Neutrophil (primary cell): ENCODE measurements at regions not wholly inside any gene's neighbourhood (a gene's known extent, or its start where the extent isn't known, plus 50 kb on each side); places are given as distances from the start of the nearest gene placed in this dataset.
A peak's percentile ranks its signal among the peaks of the same experiment; 100 is the strongest.

ENCODE experiments used
- H3K27ac ChIP-seq: fragments of 200-600 bp; sonication (generic); 2 replicates; pipeline ENCODE4 v1.5.1; 2016; ENCODE audit warnings: mild to moderate bottlenecking, moderate library complexity
- H3K27me3 ChIP-seq: fragments of 200-600 bp; sonication (generic); 2 replicates; pipeline ENCODE4 v1.6.0; 2016; ENCODE audit warnings: mild to moderate bottlenecking
- H3K36me3 ChIP-seq: fragments of 200-600 bp; sonication (generic); 2 replicates; pipeline ENCODE4 v1.5.1; 2017
- H3K4me1 ChIP-seq, 2 experiments: fragments of 200-600 bp in 1 of 2; sonication (generic) in 1 of 2; 1 replicate in 1 of 2; 2 replicates in 1 of 2; pipeline versions ENCODE4 v1.5.1 to v1.6.1; 2013 to 2016; ENCODE audit warnings: low read depth in 1 of 2, low read length in 1 of 2, mild to moderate bottlenecking in 1 of 2, moderate library complexity in 1 of 2; ENCODE audit not compliant: control insufficient read depth in 1 of 2, insufficient read depth in 1 of 2
- H3K4me3 ChIP-seq, 2 experiments: fragments of 200-600 bp in 1 of 2; sonication (generic) in 1 of 2; 1 replicate in 1 of 2; 2 replicates in 1 of 2; pipeline ENCODE4 v1.5.1; 2013 to 2016; ENCODE audit warnings: low read depth in 1 of 2, low read length in 1 of 2, mild to moderate bottlenecking in 1 of 2, moderate library complexity in 1 of 2
- H3K9me3 ChIP-seq: fragments of 200-600 bp; sonication (generic); 2 replicates; pipeline ENCODE4 v1.5.1; 2016
- CTCF ChIP-seq: fragments of 200-600 bp; sonication (generic); IDR thresholded peaks from 2 replicates; pipeline ENCODE4 v1.5.1; 2016; ENCODE audit warnings: antibody characterized with exemption

- Histone ChIP-seq H3K9me3 (no peaks in the 10 kb centered on the region), H3K27me3 (no peaks in the 10 kb centered on the region), H3K4me1 (peaks cover 26 to 30% of the 10 kb centered on the region in 2 experiments), H3K27ac (no peak overlapping the region), H3K36me3 (no peaks in the 10 kb centered on the region), H3K4me3 (no peak overlapping the region)
- TF ChIP-seq CTCF, result no peak
Observed at GRCh38 chr4:183825346-183825745, 79.8 kb upstream of the STOX2 start.

DNA sequence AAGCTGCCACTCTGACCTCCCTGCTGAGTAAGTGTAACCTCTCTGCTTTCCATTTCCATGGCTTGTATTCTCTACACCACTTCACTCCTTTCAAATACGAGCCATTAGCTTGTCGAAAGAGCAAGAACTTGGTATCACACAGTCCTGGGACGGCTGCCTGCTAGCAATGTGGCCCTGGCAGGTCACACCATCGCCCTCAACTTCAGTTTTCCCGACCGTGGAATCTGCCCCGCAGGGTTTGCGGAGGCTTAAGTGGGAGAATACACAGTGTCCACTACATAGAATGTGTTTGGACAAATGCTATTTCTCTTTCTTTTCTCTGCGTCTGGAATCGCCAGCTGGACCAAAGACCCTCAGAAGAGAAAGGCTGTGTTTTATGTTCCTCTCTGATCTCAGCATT is 78.6 kb upstream of the STOX2 start:
- H3K9me3 ChIP-seq, result no peaks in the 10 kb centered on the region
- H3K4me3 ChIP-seq, result no peak overlapping the region
- H3K27me3 ChIP-seq, result no peaks in the 10 kb centered on the region
- no peaks in the 10 kb centered on the region for H3K36me3 ChIP-seq
- TF ChIP-seq CTCF, result no peak
- H3K4me1 ChIP-seq, result peaks cover 37 to 41% of the 10 kb centered on the region in 2 experiments
- H3K27ac ChIP-seq, result no peak overlapping the region

DNA sequence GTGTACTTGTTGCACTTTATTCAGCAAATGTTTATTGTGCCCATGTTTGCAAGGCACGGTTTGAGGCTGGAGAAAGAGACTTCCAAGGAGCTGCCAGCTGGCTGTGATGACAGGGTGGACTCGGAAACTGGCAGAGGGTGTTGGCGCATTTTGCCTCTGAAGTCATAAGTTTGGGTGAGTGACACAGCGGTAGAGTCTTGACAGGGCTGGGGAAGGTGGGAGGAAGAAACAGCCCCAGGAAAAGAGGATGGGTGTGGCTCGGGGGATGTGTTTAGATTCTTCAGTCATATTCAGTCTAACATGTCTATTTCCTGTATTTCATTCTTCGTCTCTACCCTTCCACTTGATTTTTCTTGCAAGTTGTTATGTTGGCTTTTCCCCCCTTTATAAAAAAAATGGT is 77.0 kb upstream of the STOX2 start:
- H3K4me3 ChIP-seq, result peak overlapping the region in 1 of 2 experiments; percentile 21
- H3K27ac ChIP-seq, result peak overlapping the region; percentile 83
- H3K27me3 ChIP-seq, result no peaks in the 10 kb centered on the region
- H3K36me3 ChIP-seq, result no peaks in the 10 kb centered on the region
- TF ChIP-seq CTCF, result no peak
- no peaks in the 10 kb centered on the region for H3K9me3 ChIP-seq
- peaks cover 54 to 58% of the 10 kb centered on the region in 2 experiments for H3K4me1 ChIP-seq

- no peak for TF ChIP-seq CTCF
- Histone ChIP-seq H3K27me3 (no peaks in the 10 kb centered on the region), H3K9me3 (no peaks in the 10 kb centered on the region), H3K36me3 (no peaks in the 10 kb centered on the region), H3K4me1 (peaks cover 56 to 60% of the 10 kb centered on the region in 2 experiments), H3K27ac (peak overlapping the region; percentile 83), H3K4me3 (peak overlapping the region in 1 of 2 experiments; percentile 21)
Observed at GRCh38 chr4:183828839-183829238, 76.3 kb upstream of the STOX2 start.

- Histone ChIP-seq H3K27ac (peak overlapping the region; percentile 83), H3K4me1 (peaks cover 64 to 73% of the 10 kb centered on the region in 2 experiments), H3K9me3 (no peaks in the 10 kb centered on the region), H3K4me3 (peak overlapping the region in 1 of 2 experiments; percentile 44), H3K27me3 (no peaks in the 10 kb centered on the region), H3K36me3 (no peaks in the 10 kb centered on the region)
- TF ChIP-seq CTCF, result no peak
Observed at GRCh38 chr4:183830438-183830985, 74.6 kb upstream of the STOX2 start.

DNA sequence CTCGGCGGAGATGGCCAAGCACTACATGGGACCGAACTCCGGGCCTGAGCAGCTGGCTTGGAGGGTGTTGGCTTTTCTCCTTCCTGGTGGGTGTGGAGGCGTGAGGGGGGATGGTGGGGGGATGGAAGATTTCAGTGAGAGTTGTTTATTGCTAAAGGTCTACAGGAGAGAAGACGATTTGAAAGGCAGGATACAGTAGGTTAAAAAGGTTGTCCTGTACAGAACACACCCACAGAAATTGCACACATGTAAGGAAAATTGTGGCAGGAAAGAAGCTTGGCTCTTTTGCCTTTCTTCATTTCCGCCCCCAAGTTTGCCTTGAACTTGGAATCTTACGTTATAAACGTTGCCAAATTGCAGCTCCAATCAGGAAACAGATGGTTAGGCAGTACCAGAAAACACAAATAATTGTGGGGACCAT is 74.1 kb upstream of the STOX2 start:
- TF ChIP-seq CTCF, result no peak
- peak overlapping the region; percentile 83 for H3K27ac ChIP-seq
- peak overlapping the region in 1 of 2 experiments; percentile 44 for H3K4me3 ChIP-seq
- no peaks in the 10 kb centered on the region for H3K36me3 ChIP-seq
- peaks cover 67 to 79% of the 10 kb centered on the region in 2 experiments for H3K4me1 ChIP-seq
- no peaks in the 10 kb centered on the region for H3K9me3 ChIP-seq
- H3K27me3 ChIP-seq, result no peaks in the 10 kb centered on the region
